Activated CD4-positive, alpha-beta memory T cell treated with anti-CD3 and anti-CD28 coated beads for 36 hours (primary cell): ENCODE measurements at regions not wholly inside any gene's neighbourhood (a gene's known extent, or its start where the extent isn't known, plus 50 kb on each side); places are given as distances from the start of the nearest gene placed in this dataset.
A peak's percentile ranks its signal among the peaks of the same experiment; 100 is the strongest.

Experiments
- CTCF ChIA-PET: fragments of 350-600 bp; sonication (Branson Sonifier 250); formaldehyde crosslinking; loops from one replicate; lab custom pipeline; 2021; ENCODE audit warnings: antibody characterized with exemption, inconsistent platforms; lab: Charles Lee
- POLR2A ChIA-PET: fragments of 350-600 bp; sonication (Branson Sonifier 250); formaldehyde crosslinking; loops from one replicate; lab custom pipeline; 2021; ENCODE audit warnings: antibody characterized with exemption; lab: Charles Lee
- DNase-seq: peaks from one replicate; pipeline ENCODE4 v3.0.0-alpha.2; 2020
- H3K27ac Mint-ChIP-seq: one replicate; pipeline ENCODE4 v1.8.0; 2021; ENCODE audit warnings: mixed read lengths
- H3K27me3 Mint-ChIP-seq: one replicate; pipeline ENCODE4 v1.8.0; 2021; ENCODE audit warnings: mixed read lengths
- H3K36me3 Mint-ChIP-seq: one replicate; pipeline ENCODE4 v1.8.0; 2021; ENCODE audit warnings: mixed read lengths
- H3K4me1 Mint-ChIP-seq: one replicate; pipeline ENCODE4 v1.8.0; 2021; ENCODE audit warnings: low read depth, mixed read lengths
- H3K4me3 Mint-ChIP-seq: one replicate; pipeline ENCODE4 v1.8.0; 2021; ENCODE audit warnings: mild to moderate bottlenecking, mixed read lengths
- H3K9me3 Mint-ChIP-seq: one replicate; pipeline ENCODE4 v1.8.0; 2021; ENCODE audit warnings: mixed read lengths
- intact Hi-C: fragments of 100-400 bp; cut with micrococcal nuclease; formaldehyde crosslinking; loops from one replicate; pipeline ENCODE4 v1.15.1; 2023

- Mint-ChIP-seq H3K4me1 (no peaks in the 10 kb centered on the region), H3K4me3 (no peak overlapping the region), H3K27ac (no peak overlapping the region), H3K36me3 (no peaks in the 10 kb centered on the region), H3K9me3 (no peaks in the 10 kb centered on the region), H3K27me3 (peaks cover 10% of the 10 kb centered on the region)
- DNase-seq, result no peak
- CTCF ChIA-PET, result no interaction called here
- POLR2A ChIA-PET, result no interaction called here
- intact Hi-C loops, result no loop called here
Measured at GRCh38 chr17:79536212-79536840, 74.5 kb downstream of the RBFOX3 start.

GRCh38 chr17:79535728-79536025 is 75.2 kb downstream of the RBFOX3 start:
- Mint-ChIP-seq H3K9me3 (no peaks in the 10 kb centered on the region), H3K4me3 (no peak overlapping the region), H3K27me3 (peaks cover 10% of the 10 kb centered on the region), H3K4me1 (no peaks in the 10 kb centered on the region), H3K36me3 (no peaks in the 10 kb centered on the region), H3K27ac (no peak overlapping the region)
- intact Hi-C loops, result no loop called here
- POLR2A ChIA-PET, result no interaction called here
- CTCF ChIA-PET, result no interaction called here
- no peak for DNase-seq

- H3K9me3 Mint-ChIP-seq, result no peaks in the 10 kb centered on the region
- H3K27ac Mint-ChIP-seq, result no peak overlapping the region
- H3K4me3 Mint-ChIP-seq, result no peak overlapping the region
- no peaks in the 10 kb centered on the region for H3K36me3 Mint-ChIP-seq
- H3K4me1 Mint-ChIP-seq, result no peaks in the 10 kb centered on the region
- no peak for DNase-seq
- POLR2A ChIA-PET, result no interaction called here
- peaks cover 13% of the 10 kb centered on the region for H3K27me3 Mint-ChIP-seq
- intact Hi-C loops, result no loop called here
- CTCF ChIA-PET, result no interaction called here
Measured at GRCh38 chr17:79534851-79535727, 75.8 kb downstream of the RBFOX3 start.

GRCh38 chr17:79534111-79534510 is 76.7 kb downstream of the RBFOX3 start:
- Mint-ChIP-seq H3K27ac (no peak overlapping the region), H3K9me3 (no peaks in the 10 kb centered on the region), H3K4me1 (no peaks in the 10 kb centered on the region), H3K4me3 (no peak overlapping the region), H3K36me3 (no peaks in the 10 kb centered on the region), H3K27me3 (peaks cover 17% of the 10 kb centered on the region)
- ChIA-PET POLR2A (no interaction called here), CTCF (no interaction called here)
- no peak for DNase-seq
- intact Hi-C loops, result no loop called here

GRCh38 chr17:79533116-79533515 is 77.7 kb downstream of the RBFOX3 start:
- DNase-seq, result no peak
- Mint-ChIP-seq H3K9me3 (no peaks in the 10 kb centered on the region), H3K4me1 (no peaks in the 10 kb centered on the region), H3K27me3 (peaks cover 19% of the 10 kb centered on the region), H3K36me3 (no peaks in the 10 kb centered on the region), H3K27ac (no peak overlapping the region), H3K4me3 (no peak overlapping the region)
- POLR2A ChIA-PET, result no interaction called here
- intact Hi-C loops, result no loop called here
- CTCF ChIA-PET, result no interaction called here

GRCh38 chr17:79532107-79532790 is 78.6 kb downstream of the RBFOX3 start:
- peaks cover 19% of the 10 kb centered on the region for H3K27me3 Mint-ChIP-seq
- no peak overlapping the region for H3K4me3 Mint-ChIP-seq
- DNase-seq, result no peak
- no peaks in the 10 kb centered on the region for H3K4me1 Mint-ChIP-seq
- intact Hi-C loops, result no loop called here
- H3K36me3 Mint-ChIP-seq, result no peaks in the 10 kb centered on the region
- H3K27ac Mint-ChIP-seq, result no peak overlapping the region
- ChIA-PET POLR2A (no interaction called here), CTCF (no interaction called here)
- no peaks in the 10 kb centered on the region for H3K9me3 Mint-ChIP-seq

GRCh38 chr17:79531191-79532095 is 79.4 kb downstream of the RBFOX3 start:
- H3K27ac Mint-ChIP-seq, result peak overlapping the region; percentile 18
- CTCF ChIA-PET, result no interaction called here
- no peaks in the 10 kb centered on the region for H3K36me3 Mint-ChIP-seq
- no peaks in the 10 kb centered on the region for H3K4me1 Mint-ChIP-seq
- H3K27me3 Mint-ChIP-seq, result peaks cover 17% of the 10 kb centered on the region
- POLR2A ChIA-PET, result no interaction called here
- no peak overlapping the region for H3K4me3 Mint-ChIP-seq
- no peaks in the 10 kb centered on the region for H3K9me3 Mint-ChIP-seq
- no peak for DNase-seq
- intact Hi-C loops, result no loop called here

GRCh38 chr17:79530361-79531105 is 80.3 kb downstream of the RBFOX3 start:
- intact Hi-C loops, result no loop called here
- Mint-ChIP-seq H3K9me3 (no peaks in the 10 kb centered on the region), H3K4me3 (no peak overlapping the region), H3K4me1 (no peaks in the 10 kb centered on the region), H3K27me3 (peaks cover 21% of the 10 kb centered on the region), H3K27ac (no peak overlapping the region), H3K36me3 (no peaks in the 10 kb centered on the region)
- CTCF ChIA-PET, result no interaction called here
- no peak for DNase-seq
- POLR2A ChIA-PET, result no interaction called here

GRCh38 chr17:79529661-79530081 is 81.2 kb downstream of the RBFOX3 start:
- ChIA-PET CTCF (no interaction called here), POLR2A (no interaction called here)
- Mint-ChIP-seq H3K4me1 (no peaks in the 10 kb centered on the region), H3K27me3 (peaks cover 22% of the 10 kb centered on the region), H3K9me3 (no peaks in the 10 kb centered on the region), H3K4me3 (no peak overlapping the region), H3K36me3 (no peaks in the 10 kb centered on the region), H3K27ac (no peak overlapping the region)
- no peak for DNase-seq
- intact Hi-C loops, result no loop called here

GRCh38 chr17:79528592-79529125 is 82.2 kb downstream of the RBFOX3 start:
- POLR2A ChIA-PET, result no interaction called here
- CTCF ChIA-PET, result no interaction called here
- H3K4me3 Mint-ChIP-seq, result no peak overlapping the region
- H3K27me3 Mint-ChIP-seq, result peaks cover 18% of the 10 kb centered on the region
- H3K27ac Mint-ChIP-seq, result no peak overlapping the region
- H3K4me1 Mint-ChIP-seq, result no peaks in the 10 kb centered on the region
- H3K36me3 Mint-ChIP-seq, result no peaks in the 10 kb centered on the region
- intact Hi-C loops, result no loop called here
- H3K9me3 Mint-ChIP-seq, result no peaks in the 10 kb centered on the region
- no peak for DNase-seq

GRCh38 chr17:79527306-79527705 is 83.5 kb downstream of the RBFOX3 start:
- intact Hi-C loops, result no loop called here
- DNase-seq, result no peak
- POLR2A ChIA-PET, result no interaction called here
- Mint-ChIP-seq H3K27ac (no peak overlapping the region), H3K36me3 (no peaks in the 10 kb centered on the region), H3K9me3 (no peaks in the 10 kb centered on the region), H3K27me3 (peaks cover 18% of the 10 kb centered on the region), H3K4me3 (no peak overlapping the region), H3K4me1 (no peaks in the 10 kb centered on the region)
- CTCF ChIA-PET, result no interaction called here
